Endothelial cell of umbilical vein (primary cell): ENCODE measurements at regions not wholly inside any gene's neighbourhood (a gene's known extent, or its start where the extent isn't known, plus 50 kb on each side); places are given as distances from the start of the nearest gene placed in this dataset.
"Not testable (repeated sequence)": the region's sequence is repeated elsewhere in the genome, so short reads cannot be mapped to it uniquely, and the experiment has no call there.

Experiments used
- BruUV-seq: library from RNA; stranded (reverse); fragments of 400-500 nt; replicated peaks from 2 replicates; lab custom pipeline; 2021; lab: Mats Ljungman, UMichigan
- CTCF ChIA-PET: fragments of 300-600, 350-600 bp; sonication (Branson Sonifier 250); formaldehyde crosslinking; loops from one replicate; lab custom pipeline; 2021; ENCODE audit warnings: antibody characterized with exemption, inconsistent platforms; lab: Charles Lee
- POLR2A ChIA-PET: fragments of 300-600, 350-600 bp; sonication (Branson Sonifier 250); formaldehyde crosslinking; loops from one replicate; lab custom pipeline; 2021; ENCODE audit warnings: antibody characterized with exemption, inconsistent platforms; lab: Charles Lee
- DNase-seq: peaks from one replicate; pipeline ENCODE4 v3.0.0-alpha.2; 2011; ENCODE audit warnings: low read depth, low spot score
- FAIRE-seq: peaks from 2 replicates; lab custom pipeline; 2011; peaks lifted over from hg19 to GRCh38; lab: Jason Lieb, UNC
- H2AFZ ChIP-seq: 2 replicates; pipeline ENCODE4 v1.6.0; 2012; ENCODE audit warnings: low read depth, low read length, control low read depth, inconsistent platforms
- H3K27ac ChIP-seq: 2 replicates; pipeline ENCODE4 v1.5.1; 2011; ENCODE audit warnings: low read depth, mild to moderate bottlenecking, control low read depth, low read length, moderate library complexity; ENCODE audit not compliant: insufficient read depth
- H3K27me3 ChIP-seq, 2 experiments: 2 replicates each; pipeline versions ENCODE4 v1.6.0 to v1.6.1; 2011; ENCODE audit warnings: low read length in 2 of 2, mixed read lengths in 1 of 2; ENCODE audit not compliant: control insufficient read depth in 2 of 2, insufficient read depth in 2 of 2
- H3K36me3 ChIP-seq, 2 experiments: 2 replicates in 1 of 2; 3 replicates in 1 of 2; pipeline ENCODE4 v1.5.1; 2011; ENCODE audit warnings: low read length in 2 of 2, mild to moderate bottlenecking in 1 of 2, moderate library complexity in 1 of 2; ENCODE audit not compliant: control insufficient read depth in 2 of 2, insufficient read depth in 2 of 2; ENCODE audit errors: extremely low read depth in 1 of 2
- H3K4me1 ChIP-seq: 3 replicates; pipeline ENCODE4 v1.5.1; 2011; ENCODE audit warnings: mild to moderate bottlenecking, low read length; ENCODE audit not compliant: control insufficient read depth, insufficient read depth; ENCODE audit errors: extremely low read depth
- H3K4me2 ChIP-seq: 2 replicates; pipeline ENCODE4 v1.6.1; 2011; ENCODE audit warnings: low read length, control low read depth, mixed read lengths; ENCODE audit not compliant: insufficient read depth
- H3K4me3 ChIP-seq, 3 experiments: fragments of 200-600 bp in 1 of 3; sonication (generic), shearing (Covaris generic) in 1 of 3; replicated peaks in 1 of 3; 2 replicates each; pipeline ENCODE4 v1.5.1; 2011 to 2016; ENCODE audit warnings: control low read depth in 3 of 3, low read length in 3 of 3, mild to moderate bottlenecking in 2 of 3, inconsistent platforms in 1 of 3, low read depth in 1 of 3, moderate library complexity in 1 of 3; ENCODE audit not compliant: insufficient read depth in 1 of 3
- H3K79me2 ChIP-seq: 2 replicates; pipeline ENCODE4 v1.6.0; 2012; ENCODE audit warnings: low read length, inconsistent platforms; ENCODE audit not compliant: control insufficient read depth, insufficient read depth
- H3K9ac ChIP-seq: replicated peaks from 2 replicates; pipeline ENCODE3; 2011; ENCODE audit warnings: low read length, control low read depth; ENCODE audit not compliant: insufficient read depth; ENCODE audit errors: extremely low read depth
- H3K9me1 ChIP-seq: replicated peaks from 3 replicates; pipeline ENCODE4 v1.6.0; 2011; ENCODE audit warnings: mild to moderate bottlenecking, low read length; ENCODE audit not compliant: control insufficient read depth, insufficient read depth; ENCODE audit errors: extremely low read depth
- H3K9me3 ChIP-seq: replicated peaks from 2 replicates; pipeline ENCODE4 v1.5.1; 2012; ENCODE audit warnings: low read length, inconsistent platforms; ENCODE audit not compliant: control insufficient read depth, insufficient read depth
- H4K20me1 ChIP-seq: replicated peaks from 2 replicates; pipeline ENCODE3; 2011; ENCODE audit warnings: mild to moderate bottlenecking, low read length; ENCODE audit not compliant: control insufficient read depth, insufficient read depth; ENCODE audit errors: extremely low read depth
- GATA2 ChIP-seq: IDR thresholded peaks from 2 replicates; pipeline ENCODE4 v1.7.0; 2011; ENCODE audit warnings: low read depth, mild to moderate bottlenecking, moderate library complexity, mixed read lengths, low read length; ENCODE audit not compliant: insufficient read length, insufficient read depth
- MYC ChIP-seq: IDR thresholded peaks from one replicate; pipeline ENCODE4 v1.6.1; 2011; ENCODE audit warnings: mild to moderate bottlenecking, low read depth, low read length
- dilution Hi-C: fragments of 300-500 bp; cut with MboI; formaldehyde crosslinking; loops from one replicate; pipeline ENCODE4 v1.15.0; 2019; ENCODE audit warnings: low sequenced_read_pairs; ENCODE audit not compliant: extremely low pct_ligation_motif_present
- intact Hi-C: fragments of 100-400 bp; cut with micrococcal nuclease; formaldehyde crosslinking; loops from one replicate; pipeline ENCODE4 v1.10.0; 2022

DNA sequence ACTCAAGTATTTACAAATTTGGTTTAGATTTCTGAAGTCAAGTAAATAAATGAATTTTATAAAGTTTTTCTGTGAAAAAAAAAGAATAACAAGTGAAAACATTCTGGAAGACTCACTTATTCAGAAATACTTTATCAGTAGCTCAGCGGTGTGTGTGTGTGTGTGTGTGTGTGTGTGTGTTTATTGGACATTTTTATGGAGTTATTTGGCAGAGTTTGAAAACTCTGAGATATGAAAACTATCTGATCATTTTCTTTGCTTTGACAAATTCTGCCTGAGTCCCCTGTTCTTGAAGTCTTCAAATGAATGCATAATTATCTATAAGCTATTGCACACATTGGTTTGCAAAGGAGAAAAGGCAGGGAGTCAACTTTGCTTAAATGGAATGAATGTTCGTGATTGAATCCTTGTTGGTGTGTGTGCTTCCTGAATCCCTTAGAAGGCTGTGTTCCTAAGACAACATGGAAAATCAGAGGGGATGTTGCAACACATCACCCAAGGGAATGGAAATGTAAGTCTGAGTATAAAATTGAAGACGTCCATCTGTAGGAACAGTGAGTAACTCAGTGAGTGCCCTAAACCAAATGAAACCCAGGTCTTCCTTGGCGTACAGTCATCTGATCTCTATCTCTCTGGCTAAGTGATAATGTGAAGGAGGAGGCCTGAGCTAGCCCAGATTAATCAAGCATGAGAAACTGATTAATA lies 160.9 kb downstream of the REEP3 start:
- TF ChIP-seq MYC (no peak), GATA2 (peak; percentile 73)
- dilution Hi-C loops, result no loop called here

GRCh38 chr10:63682698-63683052 lies 161.5 kb downstream of the REEP3 start:
- not testable (repeated sequence) for H3K4me3 ChIP-seq

More for the DNA sequence above, 160.9 kb downstream of the REEP3 start:
- Histone ChIP-seq H3K4me1 (no peaks in the 10 kb centered on the region), H3K4me3 (no peak overlapping the region), H3K36me3 (no peaks in the 10 kb centered on the region), H3K9ac (no peak overlapping the region), H4K20me1 (no peaks in the 10 kb centered on the region), H2AFZ (peak overlapping the region; percentile 25), H3K79me2 (no peaks in the 10 kb centered on the region), H3K4me2 (no peak overlapping the region), H3K9me1 (no peaks in the 10 kb centered on the region), H3K27me3 (no peaks in the 10 kb centered on the region), H3K27ac (no peak overlapping the region), H3K9me3 (no peaks in the 10 kb centered on the region)
- POLR2A ChIA-PET, result no interaction called here
- no TSS peak for BruUV-seq
- peak; percentile 53 for FAIRE-seq
- CTCF ChIA-PET, result interaction anchor here (1.1 to 1.6 kb wide), 4 partner anchors 10 to 515 kb away, joined by 3 to 6 read pairs (median 4); no protein-coding TSS in a partner anchor
- peak; percentile 45 for DNase-seq
- intact Hi-C loops, result no loop called here

More at GRCh38 chr10:63682698-63683052, 161.5 kb downstream of the REEP3 start:
- FAIRE-seq, POLR2A ChIA-PET, H3K79me2 ChIP-seq, H3K27me3 ChIP-seq, H3K9me1 ChIP-seq, H4K20me1 ChIP-seq, DNase-seq, H3K9me3 ChIP-seq, H3K36me3 ChIP-seq, H3K4me1 ChIP-seq, BruUV-seq, H3K27ac ChIP-seq, H3K4me2 ChIP-seq, dilution Hi-C loops, H2AFZ ChIP-seq, intact Hi-C loops, H3K9ac ChIP-seq: not testable (repeated sequence)
- CTCF ChIA-PET, result interaction anchor here (1.1 to 1.6 kb wide), 2 partner anchors 25 to 516 kb away, joined by 4 to 6 read pairs; no protein-coding TSS in a partner anchor
